Keratinocyte (primary cell): ENCODE measurements at regions not wholly inside any gene's neighbourhood (a gene's known extent, or its start where the extent isn't known, plus 50 kb on each side); places are given as distances from the start of the nearest gene placed in this dataset.

Experiments used
- DNase-seq: peaks from one replicate; pipeline ENCODE4 v3.0.0-alpha.2; 2011; ENCODE audit warnings: low read depth, missing footprints, low spot score
- FAIRE-seq: peaks from 2 replicates; lab custom pipeline; 2011; peaks lifted over from hg19 to GRCh38; lab: Jason Lieb, UNC
- H2AFZ ChIP-seq: 2 replicates; pipeline ENCODE4 v1.6.0; 2012; ENCODE audit warnings: low read length, control low read depth, inconsistent platforms; ENCODE audit not compliant: control insufficient read depth
- H3K27ac ChIP-seq: 2 replicates; pipeline ENCODE4 v1.5.1; 2011; ENCODE audit warnings: low read length; ENCODE audit not compliant: control insufficient read depth, insufficient read depth
- H3K27me3 ChIP-seq: 3 replicates; pipeline ENCODE4 v1.6.0; 2011; ENCODE audit warnings: low read length; ENCODE audit not compliant: control insufficient read depth, insufficient read depth; ENCODE audit errors: extremely low read depth
- H3K36me3 ChIP-seq, 2 experiments: 2 replicates in 1 of 2; 3 replicates in 1 of 2; pipeline ENCODE4 v1.5.1; 2011; ENCODE audit warnings: low read length in 2 of 2, mild to moderate bottlenecking in 1 of 2; ENCODE audit not compliant: control insufficient read depth in 2 of 2, insufficient read depth in 2 of 2; ENCODE audit errors: extremely low read depth in 1 of 2
- H3K4me1 ChIP-seq: 3 replicates; pipeline ENCODE4 v1.5.1; 2011; ENCODE audit warnings: low read length; ENCODE audit not compliant: control insufficient read depth, insufficient read depth; ENCODE audit errors: extremely low read depth
- H3K4me2 ChIP-seq: 3 replicates; pipeline ENCODE4 v1.6.0; 2011; ENCODE audit warnings: low read depth, low read length; ENCODE audit not compliant: control insufficient read depth, insufficient read depth; ENCODE audit errors: extremely low read depth
- H3K4me3 ChIP-seq, 3 experiments: fragments of 200-600 bp in 1 of 3; sonication (generic) in 1 of 3; 2 replicates in 2 of 3; 3 replicates in 1 of 3; pipeline ENCODE4 v1.5.1; 2011 to 2016; ENCODE audit warnings: low read length in 3 of 3, mild to moderate bottlenecking in 3 of 3, control low read depth in 2 of 3, inconsistent platforms in 1 of 3, low read depth in 1 of 3, mixed read lengths in 1 of 3, mixed run types in 1 of 3, moderate library complexity in 1 of 3; ENCODE audit not compliant: control insufficient read depth in 2 of 3, insufficient read depth in 2 of 3; ENCODE audit errors: extremely low read depth in 1 of 3
- H3K79me2 ChIP-seq: 2 replicates; pipeline ENCODE4 v1.6.0; 2012; ENCODE audit warnings: low read length; ENCODE audit not compliant: control insufficient read depth, insufficient read depth
- H3K9ac ChIP-seq: 3 replicates; pipeline ENCODE4 v1.6.0; 2011; ENCODE audit warnings: low read length; ENCODE audit not compliant: control insufficient read depth, insufficient read depth; ENCODE audit errors: extremely low read depth
- H3K9me1 ChIP-seq: 3 replicates; pipeline ENCODE4 v1.6.0; 2011; ENCODE audit warnings: low read length; ENCODE audit not compliant: control insufficient read depth, insufficient read depth; ENCODE audit errors: extremely low read depth
- H3K9me3 ChIP-seq: 2 replicates; pipeline ENCODE4 v1.5.1; 2012; ENCODE audit warnings: low read depth, low read length; ENCODE audit not compliant: control insufficient read depth
- H4K20me1 ChIP-seq: 3 replicates; pipeline ENCODE4 v1.6.0; 2011; ENCODE audit warnings: low read length; ENCODE audit not compliant: control insufficient read depth, insufficient read depth; ENCODE audit errors: extremely low read depth
- EZH2 ChIP-seq: IDR thresholded peaks from one replicate; pipeline ENCODE4 v1.6.1; 2012; ENCODE audit warnings: inconsistent platforms, mild to moderate bottlenecking, low read length, moderate library complexity
- dilution Hi-C: fragments of 300-500 bp; cut with MboI; formaldehyde crosslinking; loops from one replicate; pipeline ENCODE4 v1.7.0; 2020; ENCODE audit warnings: low sequenced_read_pairs; ENCODE audit not compliant: extremely low pct_ligation_motif_present
- TF ChIP-seq, protein P1 (sequence below), 3 experiments: IDR thresholded peaks in 1 of 3; conservative IDR thresholded peaks in 1 of 3; optimal IDR thresholded peaks in 1 of 3; 2 replicates in 2 of 3; 3 replicates in 1 of 3; pipeline versions ENCODE3 to v1.5.1; 2011; ENCODE audit warnings: low read length in 3 of 3, mild to moderate bottlenecking in 3 of 3, moderate library complexity in 2 of 3, control low read depth in 1 of 3, inconsistent platforms in 1 of 3; ENCODE audit not compliant: insufficient read depth in 2 of 3; ENCODE audit errors: extremely low read depth in 1 of 3

DNA sequence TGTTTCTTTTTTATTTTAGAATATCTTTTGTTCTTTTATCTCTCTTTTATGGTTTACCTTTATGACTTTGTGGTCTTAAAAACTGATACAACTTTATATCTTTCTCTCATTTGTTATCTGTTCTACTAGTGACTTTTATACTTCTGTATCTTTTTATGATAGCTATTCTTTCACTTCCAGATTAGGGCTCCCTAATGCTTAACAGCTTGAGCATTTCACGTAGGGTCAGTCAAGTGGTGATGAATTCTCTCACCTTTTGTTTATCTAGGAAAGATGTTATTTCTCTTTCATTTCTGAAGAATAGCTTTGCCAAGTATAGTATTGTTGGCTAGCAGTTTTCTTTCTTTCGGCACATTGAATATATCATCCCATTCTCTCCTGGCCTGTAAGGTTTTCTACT, 123.6 kb downstream of the NUDT12 start:
- Histone ChIP-seq H3K27ac (no peak overlapping the region), H3K4me1 (peaks cover under 1% of the 10 kb centered on the region), H3K36me3 (no peaks in the 10 kb centered on the region), H3K9me3 (no peaks in the 10 kb centered on the region), H2AFZ (no peak overlapping the region), H3K27me3 (no peaks in the 10 kb centered on the region), H3K4me2 (no peak overlapping the region), H3K4me3 (no peak overlapping the region), H3K9ac (no peak overlapping the region), H3K9me1 (no peaks in the 10 kb centered on the region), H3K79me2 (no peaks in the 10 kb centered on the region), H4K20me1 (no peaks in the 10 kb centered on the region)
- no peak for TF ChIP-seq EZH2
- TF ChIP-seq, protein P1, sequence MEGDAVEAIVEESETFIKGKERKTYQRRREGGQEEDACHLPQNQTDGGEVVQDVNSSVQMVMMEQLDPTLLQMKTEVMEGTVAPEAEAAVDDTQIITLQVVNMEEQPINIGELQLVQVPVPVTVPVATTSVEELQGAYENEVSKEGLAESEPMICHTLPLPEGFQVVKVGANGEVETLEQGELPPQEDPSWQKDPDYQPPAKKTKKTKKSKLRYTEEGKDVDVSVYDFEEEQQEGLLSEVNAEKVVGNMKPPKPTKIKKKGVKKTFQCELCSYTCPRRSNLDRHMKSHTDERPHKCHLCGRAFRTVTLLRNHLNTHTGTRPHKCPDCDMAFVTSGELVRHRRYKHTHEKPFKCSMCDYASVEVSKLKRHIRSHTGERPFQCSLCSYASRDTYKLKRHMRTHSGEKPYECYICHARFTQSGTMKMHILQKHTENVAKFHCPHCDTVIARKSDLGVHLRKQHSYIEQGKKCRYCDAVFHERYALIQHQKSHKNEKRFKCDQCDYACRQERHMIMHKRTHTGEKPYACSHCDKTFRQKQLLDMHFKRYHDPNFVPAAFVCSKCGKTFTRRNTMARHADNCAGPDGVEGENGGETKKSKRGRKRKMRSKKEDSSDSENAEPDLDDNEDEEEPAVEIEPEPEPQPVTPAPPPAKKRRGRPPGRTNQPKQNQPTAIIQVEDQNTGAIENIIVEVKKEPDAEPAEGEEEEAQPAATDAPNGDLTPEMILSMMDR (optimal IDR thresholded peaks at IDR 0.05 in 1 of 3, IDR thresholded peaks at IDR 0.05 in 1 of 3, conservative IDR thresholded peaks at IDR 0.05 in 1 of 3; ENCODE audit: extremely low read depth in 1 of 3, insufficient read depth in 2 of 3, low read length in 3 of 3): no peak
- FAIRE-seq (no peak), DNase-seq (no peak)
- dilution Hi-C loops: no loop called here

DNA sequence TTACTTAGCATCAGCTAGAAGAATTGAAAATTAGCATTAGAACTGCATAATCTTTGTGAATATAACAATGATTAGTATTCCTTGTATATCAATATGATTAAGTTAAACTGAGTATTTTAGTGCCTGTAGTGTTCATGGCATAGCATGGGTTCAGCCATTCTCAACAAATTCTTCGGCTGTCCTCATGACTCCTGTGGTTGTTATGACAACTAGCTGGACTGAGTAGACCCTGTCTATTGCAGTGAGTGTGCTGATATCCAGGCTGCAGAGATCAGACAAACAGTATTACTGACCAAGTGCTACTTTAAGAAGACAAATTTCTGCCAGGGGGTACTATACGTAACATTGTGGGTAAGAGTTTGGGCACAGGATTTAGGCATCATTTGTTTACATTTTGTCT, 125.9 kb downstream of the NUDT12 start:
- Histone ChIP-seq H3K4me3 (no peak overlapping the region), H3K4me2 (no peak overlapping the region), H3K4me1 (no peaks in the 10 kb centered on the region), H4K20me1 (no peaks in the 10 kb centered on the region), H3K36me3 (no peaks in the 10 kb centered on the region), H3K27ac (no peak overlapping the region), H3K9me1 (no peaks in the 10 kb centered on the region), H2AFZ (no peak overlapping the region), H3K9ac (no peak overlapping the region), H3K27me3 (no peaks in the 10 kb centered on the region), H3K9me3 (no peaks in the 10 kb centered on the region), H3K79me2 (no peaks in the 10 kb centered on the region)
- DNase-seq (no peak), FAIRE-seq (no peak)
- dilution Hi-C loops: no loop called here
- TF ChIP-seq, protein P1 (optimal IDR thresholded peaks at IDR 0.05 in 1 of 3, IDR thresholded peaks at IDR 0.05 in 1 of 3, conservative IDR thresholded peaks at IDR 0.05 in 1 of 3; ENCODE audit: extremely low read depth in 1 of 3, insufficient read depth in 2 of 3, low read length in 3 of 3): no peak
- TF ChIP-seq EZH2: no peak
